ENCODE measurements at regions not wholly inside any gene's neighbourhood (a gene's known extent, or its start where the extent isn't known, plus 50 kb on each side); places are given as distances from the start of the nearest gene placed in this dataset.

DNA sequence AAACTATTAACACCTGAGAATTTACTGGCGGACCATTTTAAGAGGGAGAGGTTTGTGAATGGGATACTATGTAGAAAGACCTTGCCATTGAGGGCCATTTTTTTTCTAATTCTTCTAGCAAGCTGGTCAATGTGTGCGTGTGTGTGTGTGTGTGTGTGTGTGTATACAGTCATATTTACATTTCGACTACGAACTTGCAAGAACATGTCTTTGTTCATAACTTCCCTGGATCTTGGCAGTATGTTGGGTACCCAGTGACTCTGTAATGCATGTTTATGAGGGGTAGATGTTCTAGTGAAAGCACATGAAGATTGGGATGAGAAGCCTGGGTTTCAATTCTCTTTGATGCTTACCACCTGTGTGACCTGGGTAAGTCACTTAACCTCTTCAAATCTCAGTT is 133.6 kb downstream of the UBE2E3 start:
- no peak for DNase-seq

DNA sequence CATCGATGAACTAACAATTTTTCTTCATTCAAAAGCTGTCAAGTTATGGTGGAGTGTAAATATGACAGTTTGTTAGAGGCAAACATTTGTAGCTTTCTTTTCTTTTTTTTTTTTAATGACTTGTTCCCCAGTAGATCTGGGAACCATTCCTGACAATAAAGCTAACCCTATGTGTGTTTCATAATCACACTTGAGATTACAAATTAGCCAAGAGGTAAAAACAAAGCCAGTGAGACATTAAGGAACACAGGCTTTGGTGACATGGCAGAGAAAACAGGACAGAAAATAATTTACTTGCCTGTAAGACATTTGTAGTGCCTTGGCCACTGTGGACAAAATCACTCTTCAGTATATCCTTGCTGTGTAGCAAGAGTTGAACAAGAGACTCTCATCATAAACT is 135.9 kb downstream of the UBE2E3 start:
- no peak for DNase-seq

DNA sequence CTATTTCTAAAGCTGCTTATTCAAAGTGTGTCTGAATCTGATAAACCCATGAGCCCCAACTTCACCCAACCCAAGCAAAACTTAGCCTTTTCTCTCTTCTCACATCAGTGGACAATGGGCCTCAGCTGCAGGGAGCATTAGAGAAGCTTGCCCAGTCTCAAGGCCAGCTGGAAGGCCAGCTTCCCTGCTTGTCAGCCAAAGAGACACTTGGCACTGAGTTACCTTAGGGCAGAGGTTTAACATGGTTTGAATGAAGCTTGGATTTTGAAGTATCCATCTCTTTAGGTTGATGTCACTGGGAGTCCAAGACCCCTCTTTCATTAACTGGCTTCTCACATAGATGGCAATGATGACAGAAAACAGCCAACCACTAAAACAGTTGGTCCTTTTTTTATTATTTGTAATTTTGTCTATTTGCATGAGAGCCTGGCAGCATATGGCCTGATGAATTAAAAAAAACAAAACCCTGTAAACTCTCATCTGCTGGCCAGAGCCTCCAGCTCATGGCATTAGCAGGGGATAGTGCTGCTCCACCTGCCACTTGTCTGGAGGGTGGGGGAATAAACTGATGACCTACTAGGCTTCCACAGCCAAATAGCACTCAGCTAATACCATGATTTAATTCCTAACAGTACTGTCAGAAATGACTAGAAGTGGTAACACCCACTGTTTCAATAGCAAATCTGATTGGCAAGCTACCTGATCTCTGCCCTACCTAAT is 137.0 kb downstream of the UBE2E3 start:
- DNase-seq: no peak

DNA sequence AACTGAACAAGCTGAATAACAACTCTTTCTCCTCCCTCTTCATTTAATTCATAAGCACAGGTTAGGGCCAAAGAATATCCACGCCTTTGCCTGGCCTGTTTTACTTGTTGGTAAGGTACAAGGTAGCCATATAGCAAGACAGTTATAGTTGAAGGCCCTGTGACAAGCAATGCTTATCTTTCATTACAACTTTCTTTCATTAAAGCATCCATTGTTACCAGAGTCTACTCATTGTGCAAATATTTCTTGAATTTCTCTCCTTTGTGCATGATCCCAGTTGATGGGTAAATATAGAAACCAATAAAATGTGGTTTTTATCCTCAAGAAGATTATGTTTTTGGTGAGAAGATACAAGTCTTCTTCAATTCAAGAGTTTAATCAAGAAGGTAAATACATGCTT is 140.2 kb downstream of the UBE2E3 start:
- no peak for DNase-seq

DNA sequence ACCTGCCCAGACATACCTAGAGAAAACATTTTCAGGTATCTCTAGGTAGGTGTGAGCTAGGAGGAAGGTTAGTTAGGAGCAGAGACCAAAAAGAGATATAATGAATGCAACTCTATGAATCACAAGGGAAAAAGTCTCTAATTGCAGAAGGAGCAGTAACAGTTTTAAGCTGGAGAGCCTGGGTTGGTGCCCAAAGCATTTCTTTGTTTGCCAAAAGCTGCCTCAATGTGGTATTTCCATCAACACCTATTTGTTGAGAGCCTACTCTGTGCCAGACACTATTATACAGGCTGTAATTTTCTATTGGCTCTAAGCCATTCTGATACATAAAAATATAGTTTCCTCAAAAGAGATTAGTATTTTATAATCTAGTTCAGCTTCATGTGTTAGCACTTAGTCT is 141.6 kb downstream of the UBE2E3 start:
- no peak for DNase-seq

DNA sequence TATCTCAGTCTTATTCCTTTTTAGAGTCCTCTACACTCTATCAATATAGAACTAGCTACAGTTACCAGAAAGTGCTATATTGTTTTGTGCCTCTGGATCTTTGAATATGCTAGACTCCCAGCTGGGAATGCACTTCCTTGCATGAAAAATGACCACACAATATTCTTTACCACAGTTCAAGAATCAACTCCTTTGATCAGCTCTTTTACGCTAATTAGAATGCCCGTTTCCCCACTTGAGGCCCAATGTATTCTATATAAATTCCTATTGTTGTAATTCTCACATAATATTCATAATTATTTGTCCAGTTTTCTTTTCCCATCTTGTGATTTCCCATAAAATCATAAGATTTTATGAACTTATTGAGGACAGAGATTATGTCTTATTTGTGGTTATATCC is 142.2 kb downstream of the UBE2E3 start:
- no peak for DNase-seq

DNA sequence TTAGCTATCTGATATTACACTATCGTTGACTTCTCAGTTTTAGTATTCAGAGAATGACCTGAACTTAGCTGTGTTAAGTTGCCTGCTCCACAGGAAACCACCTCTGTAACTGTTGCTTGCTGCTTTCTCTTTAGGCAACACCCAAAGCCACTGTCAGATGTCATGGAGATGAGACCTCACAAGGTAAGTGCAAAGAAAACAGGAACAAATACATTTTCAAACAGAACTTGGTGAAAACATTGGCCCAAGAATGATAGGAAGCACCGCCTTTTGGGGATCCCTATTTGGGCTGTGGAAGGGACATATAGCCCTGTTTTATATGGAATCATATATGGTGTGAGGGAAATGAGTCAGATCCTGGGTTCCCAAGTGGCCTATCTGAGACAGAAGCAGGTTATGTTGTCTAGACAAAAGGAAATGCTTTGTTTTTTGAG is 143.4 kb downstream of the UBE2E3 start:
- DNase-seq: peak; percentile 83

DNA sequence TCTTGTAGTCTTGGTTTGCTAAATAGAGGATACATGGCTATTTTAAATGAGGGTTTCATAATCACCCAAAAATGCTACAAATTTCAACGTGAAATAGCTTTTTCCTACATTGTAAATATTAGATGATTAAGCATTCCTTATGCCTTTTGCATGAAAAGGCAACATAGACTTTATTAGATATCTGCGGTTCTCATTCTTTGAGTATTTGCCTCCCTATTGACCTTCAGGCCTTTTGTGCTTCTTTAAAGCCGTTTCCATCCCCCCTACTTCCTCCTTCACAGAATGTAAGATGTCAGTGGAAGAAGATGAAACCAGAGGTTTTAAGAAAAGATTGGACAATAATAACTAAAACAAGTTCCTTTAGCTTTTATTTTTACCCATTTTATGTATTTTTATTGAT is 144.1 kb downstream of the UBE2E3 start:
- no peak for DNase-seq

DNA sequence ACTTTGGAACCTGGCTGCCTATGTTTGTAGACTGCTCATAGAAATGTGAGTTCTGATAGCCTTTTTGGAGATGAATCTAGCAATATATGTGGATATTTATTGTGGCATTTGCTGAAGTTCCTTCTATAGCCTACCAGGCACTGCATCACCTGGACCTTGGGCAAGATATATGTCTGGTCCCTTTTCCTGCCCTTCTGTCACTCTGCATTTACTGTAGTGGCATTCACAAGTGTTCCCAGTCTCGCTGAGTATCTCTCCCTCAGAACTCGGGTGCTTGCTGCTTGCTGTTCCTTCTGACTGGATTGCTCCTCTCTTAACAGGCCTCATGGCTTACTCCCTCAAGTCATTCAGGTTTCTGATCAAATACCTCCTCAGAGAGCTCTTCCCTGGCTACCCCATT is 145.0 kb downstream of the UBE2E3 start:
- DNase-seq: no peak

DNA sequence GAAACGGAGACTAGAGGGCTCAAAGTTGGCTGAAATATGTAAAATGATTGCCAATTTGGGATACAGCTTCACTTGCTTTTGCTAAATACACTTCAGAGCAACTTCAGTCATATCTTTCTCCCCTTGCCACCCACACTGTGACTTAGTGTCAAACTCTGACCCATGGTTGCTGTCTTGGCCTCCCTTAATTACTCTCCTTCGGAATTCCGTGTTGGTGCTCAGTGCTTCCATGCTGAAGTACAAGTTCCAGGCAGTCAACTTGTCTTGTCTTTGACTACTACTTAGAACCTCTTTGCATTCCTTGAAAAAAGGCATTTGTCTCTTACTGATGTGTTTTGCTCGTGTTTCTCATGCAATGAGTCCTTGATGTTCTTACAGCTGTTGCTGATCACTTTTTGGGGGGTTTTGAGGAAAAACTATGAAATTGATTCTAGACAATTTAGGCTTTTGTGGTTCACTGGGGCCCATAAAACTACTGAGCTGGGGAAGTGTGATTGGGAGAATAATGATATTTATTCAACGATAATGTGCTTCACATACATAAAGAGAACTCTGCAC is 146.0 kb downstream of the UBE2E3 start:
- no peak for DNase-seq

DNA sequence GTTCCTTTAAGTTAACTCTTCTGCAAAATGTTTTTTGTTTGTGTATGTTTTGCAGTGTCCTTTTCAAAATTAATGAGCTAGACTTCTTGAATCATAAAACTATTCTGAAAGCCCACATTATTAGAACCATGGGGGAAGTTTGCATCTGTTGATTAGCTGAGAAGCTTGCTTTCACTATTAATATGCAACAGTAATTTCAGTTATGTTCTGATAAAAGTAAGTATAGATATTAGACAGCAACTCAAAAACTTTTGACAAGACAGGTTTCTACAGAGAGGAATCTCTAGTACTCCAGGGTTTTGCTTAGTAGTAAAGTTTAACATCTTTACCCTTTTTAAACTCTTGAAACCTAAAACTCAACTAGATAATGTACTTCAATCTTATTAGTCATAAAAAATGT is 147.8 kb downstream of the UBE2E3 start:
- no peak for DNase-seq

DNA sequence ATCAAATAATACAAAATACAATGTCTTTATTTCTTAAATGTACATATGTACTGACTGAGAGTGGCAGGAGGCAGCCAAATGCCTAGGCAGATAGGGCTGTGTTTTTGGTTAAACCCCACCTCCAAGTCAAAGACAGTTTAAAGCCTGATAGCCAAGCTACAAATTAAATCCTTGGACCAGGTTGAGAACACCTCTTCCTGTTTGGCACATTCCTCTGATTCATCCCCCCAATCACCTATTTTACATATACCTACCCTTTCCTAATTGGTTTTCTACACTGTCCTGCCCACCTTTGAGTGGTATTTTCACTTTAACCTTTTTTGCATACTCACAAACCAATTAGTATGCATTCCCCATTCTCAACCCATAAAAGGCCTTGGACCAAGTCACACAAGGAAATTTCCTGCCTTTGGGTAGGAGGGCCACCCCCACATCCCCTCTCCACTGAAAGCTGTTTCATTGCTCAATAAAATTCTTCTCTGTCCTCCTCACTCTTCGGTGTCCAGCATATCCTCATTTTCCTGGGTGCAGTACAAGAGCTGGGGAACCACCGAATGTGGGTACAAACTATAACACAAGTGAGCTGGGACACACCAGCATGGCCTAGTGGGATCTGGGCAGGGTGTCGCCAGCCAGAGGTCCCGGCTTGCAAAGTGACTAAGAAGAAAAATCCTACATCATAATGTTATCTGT is 149.1 kb downstream of the UBE2E3 start:
- no peak for DNase-seq

DNA sequence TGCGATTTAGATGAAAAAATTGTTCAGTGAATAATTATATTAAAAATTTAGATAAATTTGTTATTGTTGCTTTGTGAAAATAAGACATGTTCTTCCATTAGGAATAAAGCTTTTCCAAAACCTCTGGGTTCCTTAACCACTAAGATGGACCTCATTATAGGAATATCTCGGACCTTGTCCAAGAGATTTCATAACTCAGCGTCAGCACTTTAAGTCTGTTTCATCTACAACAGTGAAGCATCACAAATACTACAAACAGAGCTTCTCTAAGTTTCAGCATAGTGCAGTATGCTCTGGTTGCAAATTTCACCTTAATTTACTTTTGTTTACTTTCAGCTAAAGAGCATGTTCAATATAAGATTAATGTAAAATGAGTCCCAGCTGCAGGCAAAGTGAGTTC is 150.3 kb downstream of the UBE2E3 start:
- no peak for DNase-seq

DNA sequence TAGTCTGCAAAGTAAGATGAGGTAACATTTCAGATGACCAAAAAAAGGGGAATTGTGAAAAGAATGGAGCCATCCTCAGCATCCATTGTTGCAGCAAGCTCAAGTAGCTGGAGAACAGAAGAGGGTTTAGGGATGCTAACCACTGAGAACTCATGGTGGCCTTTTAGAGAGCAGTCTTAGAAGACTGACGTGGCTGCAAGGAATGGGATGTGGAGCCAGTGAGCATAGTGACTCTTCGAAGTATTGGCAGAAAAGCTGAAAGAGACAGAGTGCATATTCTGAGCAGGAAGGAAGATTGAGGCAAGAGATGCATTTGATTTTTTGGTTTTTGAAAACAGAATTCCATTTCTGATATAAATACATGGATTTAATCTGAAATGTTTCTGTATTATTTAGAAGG is 151.2 kb downstream of the UBE2E3 start:
- no peak for DNase-seq

DNA sequence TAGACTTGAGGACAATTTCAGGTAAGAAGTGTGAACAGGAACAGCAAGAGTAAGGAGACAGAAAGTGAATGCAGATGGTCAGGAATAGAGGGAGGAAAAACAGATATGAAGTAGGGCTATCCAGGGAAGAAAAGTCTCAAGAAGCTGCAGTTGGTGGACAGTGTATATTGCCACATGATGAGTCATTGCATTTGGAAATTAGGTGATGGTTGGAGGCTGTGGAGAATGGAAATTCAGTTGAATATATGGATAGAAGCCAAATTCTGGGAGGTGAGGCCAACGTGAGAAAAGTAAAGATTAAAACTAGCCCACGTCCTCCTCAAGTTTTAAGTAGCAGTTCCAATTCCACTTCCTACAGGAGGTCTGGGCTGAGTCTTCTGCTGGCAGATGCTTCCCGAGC is 158.4 kb downstream of the UBE2E3 start:
- no peak for DNase-seq

DNA sequence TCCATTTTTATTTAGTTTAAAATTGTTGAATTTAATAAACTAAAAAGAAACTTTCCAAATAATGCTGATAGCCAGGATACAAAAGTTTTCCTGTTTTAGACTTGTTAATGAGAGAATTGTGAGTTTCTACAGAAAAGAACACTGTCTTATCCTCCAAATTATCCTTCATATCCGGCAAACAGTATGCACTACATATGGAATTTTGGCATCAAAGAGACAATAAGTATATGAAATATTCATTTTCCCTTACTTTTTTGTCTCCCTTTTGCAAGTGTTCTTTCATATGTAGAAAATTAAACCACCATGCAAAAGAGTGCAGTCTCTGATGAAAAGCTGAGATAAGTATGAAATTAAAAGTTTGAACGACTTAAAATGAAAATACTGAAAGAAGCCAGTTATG is 159.4 kb downstream of the UBE2E3 start:
- no peak for DNase-seq

DNA sequence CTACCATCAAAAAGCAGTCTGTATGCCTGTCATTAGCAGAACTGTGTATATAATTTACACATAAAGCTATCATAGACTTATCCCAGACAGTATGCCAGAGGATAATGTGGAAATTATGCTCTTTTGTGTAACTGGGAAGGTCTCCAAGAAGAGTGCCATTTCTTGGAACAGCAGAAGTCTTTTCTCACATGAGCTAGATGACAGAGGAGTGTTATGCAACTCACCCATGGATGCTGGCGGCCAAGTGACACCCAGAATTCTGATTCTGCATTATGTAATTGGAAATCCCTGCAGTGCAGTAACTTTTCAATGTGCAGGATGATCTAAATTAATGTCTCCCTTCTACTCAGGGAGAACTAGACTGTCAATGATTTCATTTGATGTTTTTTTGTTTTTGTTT is 160.0 kb downstream of the UBE2E3 start:
- peak; percentile 23 for DNase-seq

DNA sequence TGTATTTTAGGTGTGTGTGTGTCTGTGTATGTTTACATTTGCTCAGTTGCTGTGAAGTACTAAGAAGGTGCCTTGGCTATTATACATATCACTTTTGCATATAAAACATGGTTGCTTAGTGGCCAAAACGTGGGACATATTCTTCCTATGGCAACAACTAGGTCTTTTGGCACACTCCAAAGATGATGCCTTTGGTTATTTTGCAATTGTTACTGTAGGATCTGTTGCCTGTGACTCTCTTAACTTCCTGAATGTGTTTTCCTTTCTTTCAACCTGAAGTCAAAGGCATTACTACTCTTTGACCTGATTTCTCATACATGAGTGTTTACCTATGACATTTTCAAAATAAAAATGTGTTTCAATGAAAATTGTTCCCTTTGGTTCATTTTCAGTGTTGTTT is 160.5 kb downstream of the UBE2E3 start:
- no peak for DNase-seq

DNA sequence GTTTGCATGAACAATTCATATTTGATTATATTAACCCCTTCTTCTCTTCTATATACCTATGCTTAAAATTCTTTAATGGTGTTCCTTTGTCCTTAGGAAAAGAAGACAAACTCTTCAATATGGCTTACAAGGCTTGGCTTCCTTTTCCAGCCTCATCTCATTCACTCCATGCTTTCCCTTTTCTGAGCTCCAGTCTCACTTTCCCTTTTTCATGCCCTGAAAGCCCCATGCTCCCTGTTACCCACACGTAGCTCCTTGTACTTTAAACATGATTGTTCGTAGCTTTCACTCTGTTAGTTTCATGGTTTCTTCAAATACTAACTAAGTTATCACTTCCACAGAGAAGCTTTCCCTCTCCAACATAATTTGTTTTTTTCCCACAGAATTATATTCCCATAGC is 161.3 kb downstream of the UBE2E3 start:
- DNase-seq: no peak

DNA sequence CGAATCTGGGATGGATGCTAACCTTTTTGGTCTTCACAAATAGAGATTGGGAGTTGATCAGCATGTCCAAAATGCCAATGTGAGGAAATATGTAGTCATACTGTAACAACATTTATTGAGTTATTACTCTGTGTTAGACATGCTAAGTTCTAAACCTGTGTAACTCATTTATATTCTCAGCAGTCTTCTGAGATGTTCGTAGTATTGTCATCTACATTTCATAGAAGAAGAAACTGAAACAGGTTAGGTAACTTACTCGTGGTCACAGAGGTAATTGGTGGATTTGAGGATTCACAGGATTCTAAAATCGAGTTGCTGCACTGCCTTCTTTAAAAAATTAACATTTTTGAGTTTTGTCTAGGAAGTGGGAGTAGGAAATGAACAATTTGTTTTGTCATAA is 162.1 kb downstream of the UBE2E3 start:
- no peak for DNase-seq

DNA sequence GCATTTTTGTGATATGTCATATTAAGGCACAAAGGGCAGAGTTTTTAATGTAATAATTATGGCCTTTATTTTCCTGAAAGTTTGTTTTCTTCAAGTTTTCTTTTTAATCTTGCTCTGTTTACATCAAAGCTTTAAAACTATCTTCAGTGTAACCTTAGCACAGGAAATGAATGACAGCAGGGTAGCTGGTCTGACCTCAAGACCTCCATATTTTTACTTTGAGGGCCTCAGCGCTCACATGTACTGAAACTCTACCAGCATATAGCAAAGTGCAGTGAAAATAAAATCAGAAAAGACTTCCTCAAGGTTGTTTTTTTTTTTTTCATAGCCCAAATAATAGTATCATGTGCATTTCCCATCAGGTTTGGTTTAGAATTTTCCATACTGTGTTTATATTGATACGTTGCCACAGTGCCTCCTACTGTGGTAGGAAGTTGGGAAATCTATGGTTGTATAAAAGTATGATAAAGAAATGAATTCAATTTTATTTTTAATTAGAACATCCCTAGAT is 163.4 kb downstream of the UBE2E3 start:
- peak; percentile 24 for DNase-seq

DNA sequence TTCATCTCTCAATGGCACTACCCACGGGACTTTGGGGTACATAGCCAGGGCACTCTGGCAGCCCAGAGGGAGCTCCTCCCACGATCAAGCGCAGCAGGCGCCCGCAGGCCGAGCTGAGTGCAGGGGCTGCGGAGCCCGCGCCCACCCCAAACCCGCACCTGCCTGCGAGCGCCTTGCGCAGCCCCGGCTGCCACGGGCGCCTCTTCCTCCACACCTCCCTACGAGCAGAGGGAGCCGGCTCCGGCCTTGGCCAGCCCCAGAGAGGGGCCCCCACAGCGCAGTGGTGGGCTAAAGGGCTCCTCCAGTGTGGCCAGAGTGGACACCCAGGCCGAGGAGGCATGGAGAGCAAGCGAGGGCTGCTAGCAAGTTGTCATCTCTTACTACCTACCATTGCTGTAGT is 165.2 kb downstream of the UBE2E3 start:
- DNase-seq: no peak

DNA sequence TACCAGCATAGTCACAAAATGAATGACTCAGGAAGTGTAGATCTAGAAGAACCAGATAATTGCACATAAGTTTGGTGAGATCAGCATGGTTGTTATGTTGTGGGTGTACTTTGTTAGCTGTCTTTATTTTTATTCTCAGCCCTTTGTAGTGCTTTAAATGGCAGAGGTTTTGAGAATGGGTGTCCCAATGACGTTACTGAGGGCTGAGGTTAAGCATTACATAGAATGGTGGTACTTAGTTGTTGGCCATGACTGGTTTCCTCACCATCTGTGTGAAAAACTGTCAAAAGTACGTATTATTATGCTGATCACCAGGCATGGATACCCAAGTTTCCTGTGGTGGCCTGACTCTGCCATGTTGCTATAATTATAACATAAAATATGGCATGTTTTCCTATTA is 165.8 kb downstream of the UBE2E3 start:
- no peak for DNase-seq

DNA sequence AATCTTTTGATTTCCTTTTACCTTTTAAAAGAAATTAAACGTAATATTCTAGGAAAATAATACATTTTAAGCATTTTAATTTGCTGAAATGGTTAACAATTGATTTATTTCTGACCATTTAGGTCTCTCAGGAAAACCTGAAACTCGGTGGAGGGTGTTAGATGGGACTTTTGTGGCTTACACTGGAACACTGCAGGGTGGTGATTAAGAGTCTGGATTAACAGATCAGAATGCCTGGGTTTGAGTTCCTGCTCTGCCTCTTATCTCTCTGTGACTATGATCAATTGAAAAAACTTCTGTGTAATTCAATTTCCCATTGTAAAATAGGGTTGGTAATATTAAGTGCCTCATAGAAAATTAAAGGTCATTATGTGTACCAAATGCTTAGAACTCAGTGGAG is 168.7 kb downstream of the UBE2E3 start:
- no peak for DNase-seq
